ENCODE measurements at regions not wholly inside any gene's neighbourhood (a gene's known extent, or its start where the extent isn't known, plus 50 kb on each side); places are given as distances from the start of the nearest gene placed in this dataset.

- H3K27me3 Mint-ChIP-seq (ENCODE audit: low read depth) = no peaks in the 10 kb centered on the region
- no peak overlapping the region for H3K27ac Mint-ChIP-seq (ENCODE audit: unreplicated experiment)
- no peaks in the 10 kb centered on the region for H3K36me3 Mint-ChIP-seq (ENCODE audit: low read depth)
- no peak overlapping the region for H3K4me3 Mint-ChIP-seq
- no peak for TF ChIP-seq CTCF (conservative IDR thresholded peaks at IDR 0.05)
- no peak for DNase-seq (ENCODE audit: low read depth, low spot score)
- H3K9me3 Mint-ChIP-seq = peaks cover 3% of the 10 kb centered on the region
- no peaks in the 10 kb centered on the region for H3K4me1 Mint-ChIP-seq
These were observed 402.3 kb downstream of the TYW1 start for GRCh38 chr7:67398916-67399315.

- no peak overlapping the region for H3K27ac Mint-ChIP-seq (ENCODE audit: unreplicated experiment)
- peaks cover 5% of the 10 kb centered on the region for H3K9me3 Mint-ChIP-seq
- H3K27me3 Mint-ChIP-seq (ENCODE audit: low read depth) = no peaks in the 10 kb centered on the region
- H3K4me3 Mint-ChIP-seq = no peak overlapping the region
- H3K36me3 Mint-ChIP-seq (ENCODE audit: low read depth) = no peaks in the 10 kb centered on the region
- H3K4me1 Mint-ChIP-seq = no peaks in the 10 kb centered on the region
- TF ChIP-seq CTCF (conservative IDR thresholded peaks at IDR 0.05) = no peak
- DNase-seq (ENCODE audit: low read depth, low spot score) = no peak
These were observed 404.9 kb downstream of the TYW1 start for GRCh38 chr7:67401492-67401891.

GRCh38 chr7:67402280-67402679 is 405.6 kb downstream of the TYW1 start:
- Mint-ChIP-seq H3K4me1 (peaks cover 2% of the 10 kb centered on the region), H3K36me3 (ENCODE audit: low read depth) (no peaks in the 10 kb centered on the region), H3K27me3 (ENCODE audit: low read depth) (no peaks in the 10 kb centered on the region), H3K4me3 (no peak overlapping the region), H3K27ac (ENCODE audit: unreplicated experiment) (no peak overlapping the region), H3K9me3 (peaks cover 3% of the 10 kb centered on the region)
- TF ChIP-seq CTCF (conservative IDR thresholded peaks at IDR 0.05) = no peak
- no peak for DNase-seq (ENCODE audit: low read depth, low spot score)

GRCh38 chr7:67406976-67407375 is 410.3 kb downstream of the TYW1 start:
- Mint-ChIP-seq H3K4me1 (peaks cover 8% of the 10 kb centered on the region), H3K27me3 (ENCODE audit: low read depth) (no peaks in the 10 kb centered on the region), H3K9me3 (peaks cover 9% of the 10 kb centered on the region), H3K36me3 (ENCODE audit: low read depth) (no peaks in the 10 kb centered on the region), H3K4me3 (no peak overlapping the region), H3K27ac (ENCODE audit: unreplicated experiment) (no peak overlapping the region)
- no peak for DNase-seq (ENCODE audit: low read depth, low spot score)
- TF ChIP-seq CTCF (conservative IDR thresholded peaks at IDR 0.05) = no peak

GRCh38 chr7:67407392-67408071 is 410.9 kb downstream of the TYW1 start:
- no peak overlapping the region for H3K27ac Mint-ChIP-seq (ENCODE audit: unreplicated experiment)
- H3K4me3 Mint-ChIP-seq = no peak overlapping the region
- no peak for DNase-seq (ENCODE audit: low read depth, low spot score)
- H3K9me3 Mint-ChIP-seq = peaks cover 9% of the 10 kb centered on the region
- H3K27me3 Mint-ChIP-seq (ENCODE audit: low read depth) = no peaks in the 10 kb centered on the region
- no peaks in the 10 kb centered on the region for H3K36me3 Mint-ChIP-seq (ENCODE audit: low read depth)
- H3K4me1 Mint-ChIP-seq = peaks cover 8% of the 10 kb centered on the region
- no peak for TF ChIP-seq CTCF (conservative IDR thresholded peaks at IDR 0.05)
